ENCODE measurements at regions not wholly inside any gene's neighbourhood (a gene's known extent, or its start where the extent isn't known, plus 50 kb on each side); places are given as distances from the start of the nearest gene placed in this dataset.

DNA sequence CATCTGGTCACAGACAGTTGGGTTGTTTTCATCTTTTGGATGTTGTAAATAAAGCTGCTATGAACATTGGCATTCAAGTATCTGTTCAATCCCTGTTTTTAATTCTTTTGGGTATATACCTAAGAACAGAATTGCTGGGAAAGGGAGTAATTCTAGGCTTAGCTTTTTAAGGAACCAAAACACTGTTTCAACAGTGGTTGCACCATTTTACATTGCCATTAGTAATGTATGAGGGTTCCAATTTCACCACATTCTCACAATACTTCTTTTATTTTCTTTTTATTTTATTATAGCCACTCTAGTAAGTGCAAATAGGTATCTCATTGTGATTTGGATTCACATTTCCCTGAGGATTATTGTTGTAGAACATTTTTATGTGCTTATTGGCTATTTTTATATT, 108.9 kb upstream of the GLS start:
- TF ChIP-seq, protein P1, sequence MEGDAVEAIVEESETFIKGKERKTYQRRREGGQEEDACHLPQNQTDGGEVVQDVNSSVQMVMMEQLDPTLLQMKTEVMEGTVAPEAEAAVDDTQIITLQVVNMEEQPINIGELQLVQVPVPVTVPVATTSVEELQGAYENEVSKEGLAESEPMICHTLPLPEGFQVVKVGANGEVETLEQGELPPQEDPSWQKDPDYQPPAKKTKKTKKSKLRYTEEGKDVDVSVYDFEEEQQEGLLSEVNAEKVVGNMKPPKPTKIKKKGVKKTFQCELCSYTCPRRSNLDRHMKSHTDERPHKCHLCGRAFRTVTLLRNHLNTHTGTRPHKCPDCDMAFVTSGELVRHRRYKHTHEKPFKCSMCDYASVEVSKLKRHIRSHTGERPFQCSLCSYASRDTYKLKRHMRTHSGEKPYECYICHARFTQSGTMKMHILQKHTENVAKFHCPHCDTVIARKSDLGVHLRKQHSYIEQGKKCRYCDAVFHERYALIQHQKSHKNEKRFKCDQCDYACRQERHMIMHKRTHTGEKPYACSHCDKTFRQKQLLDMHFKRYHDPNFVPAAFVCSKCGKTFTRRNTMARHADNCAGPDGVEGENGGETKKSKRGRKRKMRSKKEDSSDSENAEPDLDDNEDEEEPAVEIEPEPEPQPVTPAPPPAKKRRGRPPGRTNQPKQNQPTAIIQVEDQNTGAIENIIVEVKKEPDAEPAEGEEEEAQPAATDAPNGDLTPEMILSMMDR (IDR thresholded peaks at IDR 0.05): no peak
- Mint-ChIP-seq H3K4me3 (no peak overlapping the region), H3K27me3 (ENCODE audit: insufficient read depth) (peaks cover 4% of the 10 kb centered on the region), H3K9me3 (peaks cover 11% of the 10 kb centered on the region), H3K4me1 (ENCODE audit: low read depth) (peaks cover 3% of the 10 kb centered on the region), H3K27ac (no peak overlapping the region), H3K36me3 (ENCODE audit: low read depth) (no peaks in the 10 kb centered on the region)
- DNase-seq: no peak

DNA sequence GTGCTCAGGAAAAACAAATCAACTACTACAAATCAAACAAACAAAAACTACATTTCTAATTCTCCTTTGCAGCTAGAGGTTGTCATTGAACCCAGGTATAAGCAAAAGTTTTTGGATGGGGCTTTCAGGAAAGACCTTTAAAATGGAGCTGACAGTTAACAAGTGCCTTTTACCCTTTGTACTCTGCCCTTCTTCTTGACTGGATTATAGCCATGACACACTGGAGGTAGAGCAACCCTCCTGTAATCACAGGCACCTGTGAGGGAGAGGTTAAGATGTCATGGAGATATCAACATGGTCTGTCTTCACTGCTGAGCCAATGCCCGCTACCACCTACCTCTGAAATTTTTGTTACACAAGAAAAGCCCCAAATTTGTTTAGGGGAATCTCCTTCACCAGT, 100.0 kb upstream of the GLS start:
- Mint-ChIP-seq H3K27ac (no peak overlapping the region), H3K4me3 (no peak overlapping the region), H3K27me3 (ENCODE audit: insufficient read depth) (peaks cover 8% of the 10 kb centered on the region), H3K36me3 (ENCODE audit: low read depth) (peaks cover 9% of the 10 kb centered on the region; the same call in 1 of the 2 replicates), H3K4me1 (ENCODE audit: low read depth) (peaks cover 12% of the 10 kb centered on the region), H3K9me3 (peaks cover 12% of the 10 kb centered on the region)
- no peak for DNase-seq
- TF ChIP-seq, protein P1 (IDR thresholded peaks at IDR 0.05): no peak

GRCh38 chr2:190781604-190782198, 98.9 kb upstream of the GLS start:
- H3K4me3 Mint-ChIP-seq: no peak overlapping the region
- H3K27ac Mint-ChIP-seq: no peak overlapping the region
- DNase-seq: peak; percentile 63
- H3K4me1 Mint-ChIP-seq (ENCODE audit: low read depth): peaks cover 18% of the 10 kb centered on the region
- peaks cover 9% of the 10 kb centered on the region; the same call in 1 of the 2 replicates for H3K36me3 Mint-ChIP-seq (ENCODE audit: low read depth)
- TF ChIP-seq, protein P1 (IDR thresholded peaks at IDR 0.05): peak; percentile 90
- H3K27me3 Mint-ChIP-seq (ENCODE audit: insufficient read depth): peaks cover 4% of the 10 kb centered on the region
- H3K9me3 Mint-ChIP-seq: peaks cover 5% of the 10 kb centered on the region

- H3K27ac Mint-ChIP-seq: no peak overlapping the region
- H3K36me3 Mint-ChIP-seq (ENCODE audit: low read depth): peaks cover 9% of the 10 kb centered on the region; the same call in 1 of the 2 replicates
- H3K9me3 Mint-ChIP-seq: no peaks in the 10 kb centered on the region
- DNase-seq: no peak
- no peak overlapping the region for H3K4me3 Mint-ChIP-seq
- TF ChIP-seq, protein P1 (IDR thresholded peaks at IDR 0.05): no peak
- peaks cover 3% of the 10 kb centered on the region for H3K27me3 Mint-ChIP-seq (ENCODE audit: insufficient read depth)
- peaks cover 21% of the 10 kb centered on the region for H3K4me1 Mint-ChIP-seq (ENCODE audit: low read depth)
Observed at GRCh38 chr2:190782264-190782663, 98.4 kb upstream of the GLS start.

DNA sequence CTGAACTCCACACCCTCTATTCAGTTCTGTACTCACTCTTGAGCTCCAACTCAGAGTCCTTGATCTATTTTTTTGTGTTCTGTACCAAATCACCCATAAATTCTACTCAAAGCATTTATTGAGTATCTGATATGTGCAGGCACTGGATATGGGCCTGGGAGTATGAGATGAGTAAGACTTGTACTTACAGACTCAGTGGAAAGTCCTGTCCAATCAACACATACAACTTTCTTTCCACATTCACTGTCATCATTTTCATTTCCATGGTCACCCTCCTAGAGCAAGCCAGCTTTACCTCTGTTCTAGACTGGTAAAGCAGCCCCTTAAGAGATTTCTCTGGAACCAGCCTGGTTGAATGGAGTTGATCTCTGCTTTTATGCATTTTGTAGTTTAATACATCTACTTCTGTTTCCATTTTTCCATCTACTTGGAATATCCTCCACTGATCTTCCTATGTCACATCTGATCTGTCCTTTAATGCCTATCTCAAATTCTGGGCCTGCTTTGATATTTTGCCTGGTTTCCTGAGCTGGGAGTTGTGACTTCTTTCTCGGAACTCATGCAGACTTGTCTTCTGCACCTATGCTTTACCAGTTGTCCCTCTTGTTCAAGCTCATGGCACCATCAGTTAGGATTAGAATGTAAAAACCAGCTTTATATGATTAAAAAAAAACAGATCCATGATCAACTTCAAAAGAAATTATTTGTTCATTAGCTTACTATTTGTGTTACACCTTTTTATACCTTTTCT, 96.9 kb upstream of the GLS start:
- peaks cover 9% of the 10 kb centered on the region; the same call in 1 of the 2 replicates for H3K36me3 Mint-ChIP-seq (ENCODE audit: low read depth)
- TF ChIP-seq, protein P1 (IDR thresholded peaks at IDR 0.05): no peak
- no peaks in the 10 kb centered on the region for H3K9me3 Mint-ChIP-seq
- H3K27ac Mint-ChIP-seq: no peak overlapping the region
- DNase-seq: no peak
- no peak overlapping the region for H3K4me3 Mint-ChIP-seq
- H3K4me1 Mint-ChIP-seq (ENCODE audit: low read depth): peaks cover 21% of the 10 kb centered on the region
- H3K27me3 Mint-ChIP-seq (ENCODE audit: insufficient read depth): no peaks in the 10 kb centered on the region; the same call in 1 of the 2 replicates
